WI38 (cell line): ENCODE measurements at regions not wholly inside any gene's neighbourhood (a gene's known extent, or its start where the extent isn't known, plus 50 kb on each side); places are given as distances from the start of the nearest gene placed in this dataset.

ENCODE experiments used
- H3K4me3 ChIP-seq: 2 replicates; pipeline ENCODE4 v1.5.1; 2011; ENCODE audit warnings: low read depth, mild to moderate bottlenecking, control low read depth, low read length
- TF ChIP-seq, protein P1 (sequence below): IDR thresholded peaks from 2 replicates; pipeline ENCODE4 v1.5.1; 2012; ENCODE audit warnings: low read depth, mild to moderate bottlenecking, control low read depth, low read length

DNA sequence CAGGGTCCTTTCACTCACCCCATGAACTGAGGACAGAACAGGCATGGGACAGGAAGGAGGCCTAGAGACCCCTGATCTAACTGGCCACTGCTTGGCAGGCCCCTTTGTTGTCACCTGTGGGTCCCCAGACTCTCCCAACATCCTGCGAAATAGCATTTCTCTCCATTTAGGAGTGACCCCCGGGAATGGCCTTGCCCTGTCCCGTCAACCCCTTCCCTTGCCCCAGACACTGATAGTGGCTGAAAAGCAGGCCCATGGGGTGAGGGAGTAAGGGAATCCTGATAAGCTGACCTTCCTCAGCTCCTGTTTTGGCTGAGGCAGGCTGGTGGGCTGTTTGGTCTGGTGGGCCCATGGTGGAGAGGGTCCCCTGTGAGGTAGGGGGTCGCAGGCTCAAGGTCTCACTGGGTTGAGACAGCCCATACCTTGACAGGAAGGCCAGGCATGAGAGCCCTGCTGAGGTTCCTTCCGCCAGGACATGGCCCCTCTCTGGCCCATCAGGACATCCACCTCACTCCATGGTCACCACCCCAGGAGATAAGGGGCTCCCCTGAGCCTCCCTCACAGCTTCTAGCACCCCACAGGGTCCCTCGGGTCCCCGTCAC is 139.3 kb downstream of the MRPL14 start:
- no peak overlapping the region for H3K4me3 ChIP-seq
- TF ChIP-seq, protein P1, sequence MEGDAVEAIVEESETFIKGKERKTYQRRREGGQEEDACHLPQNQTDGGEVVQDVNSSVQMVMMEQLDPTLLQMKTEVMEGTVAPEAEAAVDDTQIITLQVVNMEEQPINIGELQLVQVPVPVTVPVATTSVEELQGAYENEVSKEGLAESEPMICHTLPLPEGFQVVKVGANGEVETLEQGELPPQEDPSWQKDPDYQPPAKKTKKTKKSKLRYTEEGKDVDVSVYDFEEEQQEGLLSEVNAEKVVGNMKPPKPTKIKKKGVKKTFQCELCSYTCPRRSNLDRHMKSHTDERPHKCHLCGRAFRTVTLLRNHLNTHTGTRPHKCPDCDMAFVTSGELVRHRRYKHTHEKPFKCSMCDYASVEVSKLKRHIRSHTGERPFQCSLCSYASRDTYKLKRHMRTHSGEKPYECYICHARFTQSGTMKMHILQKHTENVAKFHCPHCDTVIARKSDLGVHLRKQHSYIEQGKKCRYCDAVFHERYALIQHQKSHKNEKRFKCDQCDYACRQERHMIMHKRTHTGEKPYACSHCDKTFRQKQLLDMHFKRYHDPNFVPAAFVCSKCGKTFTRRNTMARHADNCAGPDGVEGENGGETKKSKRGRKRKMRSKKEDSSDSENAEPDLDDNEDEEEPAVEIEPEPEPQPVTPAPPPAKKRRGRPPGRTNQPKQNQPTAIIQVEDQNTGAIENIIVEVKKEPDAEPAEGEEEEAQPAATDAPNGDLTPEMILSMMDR, result no peak

DNA sequence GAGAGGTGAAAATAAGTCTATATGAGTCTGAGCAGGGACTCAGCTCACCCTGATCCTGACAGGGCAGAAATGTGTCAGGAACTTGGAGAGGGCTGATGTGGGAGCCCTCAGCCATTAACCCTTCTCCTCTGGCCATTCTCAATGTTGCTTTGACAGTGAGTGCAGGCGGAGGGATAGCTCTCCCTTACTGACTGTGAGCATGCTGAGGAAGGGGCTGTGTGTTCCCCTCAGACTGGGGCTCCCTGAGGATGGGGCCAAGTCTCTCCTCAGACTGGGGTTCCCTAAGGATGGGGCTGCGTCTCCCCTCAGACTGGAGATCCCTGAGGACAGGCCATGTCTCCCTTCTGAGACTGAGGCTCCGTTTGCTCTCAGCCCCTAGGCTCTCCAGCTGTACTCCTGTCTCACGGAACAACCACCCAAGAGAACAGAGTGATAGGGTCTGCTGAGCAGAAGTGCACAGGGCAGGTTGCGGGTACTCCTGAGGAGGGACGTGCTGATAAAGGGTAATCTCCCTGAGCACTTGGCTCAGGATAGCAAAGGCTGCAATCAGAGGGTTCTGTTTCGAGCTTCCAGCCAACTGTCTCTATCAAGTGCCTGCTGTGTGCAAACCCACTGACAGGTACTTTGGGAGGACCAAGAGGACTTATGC is 141.0 kb downstream of the MRPL14 start:
- no peak overlapping the region for H3K4me3 ChIP-seq
- TF ChIP-seq, protein P1, result no peak

DNA sequence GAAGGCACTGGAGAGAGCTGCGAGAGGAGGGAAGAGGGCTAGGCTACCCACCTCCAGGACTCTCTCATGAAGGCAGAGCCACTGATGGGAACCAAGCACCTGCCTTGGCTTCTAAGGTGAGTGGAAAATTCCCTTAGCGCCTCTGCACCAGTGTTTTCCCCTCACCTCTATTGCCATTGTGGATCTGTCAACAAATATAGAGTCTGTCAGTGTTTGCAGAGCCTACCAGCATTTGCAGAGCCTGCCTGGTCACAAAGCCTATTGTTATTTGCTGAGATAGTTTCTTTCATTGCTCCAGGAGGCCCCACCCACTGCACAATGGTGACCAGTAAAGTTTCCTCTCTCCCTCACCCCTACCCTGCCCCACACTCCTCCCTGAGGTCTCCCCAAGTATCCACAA is 141.9 kb downstream of the MRPL14 start:
- TF ChIP-seq, protein P1, result no peak
- no peak overlapping the region for H3K4me3 ChIP-seq

DNA sequence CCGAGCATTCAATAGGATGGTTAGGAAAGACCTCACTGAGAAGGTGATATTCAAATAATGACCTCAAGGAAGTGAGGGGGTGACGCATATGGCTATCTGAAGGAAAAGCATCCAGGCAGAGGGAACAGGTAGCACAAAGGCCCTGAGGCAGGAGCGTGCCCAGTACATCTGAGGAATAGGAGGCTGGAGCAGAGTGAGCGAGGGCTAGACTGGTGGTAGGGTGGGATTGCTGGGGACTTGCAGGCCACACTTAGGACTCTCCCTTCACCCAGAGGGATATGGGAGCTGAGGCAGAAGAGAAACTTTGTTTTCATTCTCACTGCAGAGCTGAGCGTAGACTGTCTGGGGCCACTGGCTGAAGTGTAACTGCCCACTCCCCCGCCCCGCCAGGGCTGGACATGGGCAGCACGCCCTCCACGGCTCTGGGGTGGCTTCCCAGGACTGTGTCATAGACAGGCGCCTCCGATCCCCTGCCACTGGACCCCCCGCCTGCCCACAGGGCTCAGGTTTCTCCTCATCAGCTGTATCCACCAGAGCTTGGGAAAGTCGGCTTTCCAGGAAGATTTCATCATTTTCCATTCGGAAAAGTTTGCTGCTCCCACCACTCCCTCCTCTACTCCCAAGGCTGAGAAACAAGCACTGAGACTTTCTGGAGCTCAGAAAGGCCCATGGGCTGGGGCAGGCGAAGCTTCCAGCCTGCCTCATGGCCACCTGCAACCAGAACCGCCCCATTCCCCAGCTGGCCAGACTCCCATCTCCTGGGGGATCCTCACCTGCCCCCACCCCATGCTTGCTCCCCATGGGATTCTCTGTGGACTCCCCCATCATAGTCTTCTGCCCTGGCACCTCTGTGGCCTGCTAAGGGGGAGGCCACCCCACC is 142.6 kb downstream of the MRPL14 start:
- TF ChIP-seq, protein P1, result no peak
- H3K4me3 ChIP-seq, result no peak overlapping the region

DNA sequence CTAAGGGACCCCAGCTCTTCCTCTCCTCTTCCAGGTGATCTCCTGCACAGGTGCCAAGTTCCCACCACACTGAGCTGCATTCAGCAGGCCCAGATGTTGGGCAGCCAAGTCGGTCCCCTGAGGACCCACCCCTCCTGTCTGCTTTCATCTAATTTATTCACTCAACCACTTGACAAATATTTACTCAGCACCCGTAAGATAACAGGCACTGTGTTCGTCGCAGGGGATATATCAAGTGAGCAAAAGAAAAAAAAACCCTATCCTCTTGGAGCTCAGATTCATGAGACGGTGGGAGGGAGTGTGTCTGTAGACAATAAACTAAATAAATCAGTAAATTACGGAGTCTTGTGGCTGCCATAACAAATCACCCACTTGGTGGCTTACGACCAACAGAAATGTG is 143.6 kb downstream of the MRPL14 start:
- no peak overlapping the region for H3K4me3 ChIP-seq
- TF ChIP-seq, protein P1, result no peak

DNA sequence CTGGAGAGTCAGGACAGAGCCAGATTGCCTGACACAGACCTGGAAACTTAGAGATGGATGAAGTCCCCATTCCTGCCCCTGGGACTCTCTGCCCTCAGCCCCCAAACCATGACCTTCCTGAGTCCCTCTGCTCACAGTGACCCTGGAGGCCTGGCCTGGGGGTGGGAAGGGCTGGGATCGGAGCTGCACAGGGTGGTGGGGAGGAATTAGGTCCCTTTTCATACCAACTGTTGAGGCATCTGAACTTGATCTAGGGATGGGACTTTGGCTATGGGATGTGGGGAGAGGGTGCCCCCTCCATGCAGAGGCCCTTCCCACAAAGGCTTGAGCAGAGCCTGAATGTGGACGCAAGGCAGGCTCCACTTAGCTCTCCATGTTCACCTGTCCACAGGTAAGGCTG is 144.1 kb downstream of the MRPL14 start:
- H3K4me3 ChIP-seq, result no peak overlapping the region
- TF ChIP-seq, protein P1, result no peak
